Mammary epithelial cell (primary cell): ENCODE measurements at regions not wholly inside any gene's neighbourhood (a gene's known extent, or its start where the extent isn't known, plus 50 kb on each side); places are given as distances from the start of the nearest gene placed in this dataset.

Experiments used
- EZH2 ChIP-seq: IDR thresholded peaks from 2 replicates; pipeline ENCODE4 v1.6.1; 2012; ENCODE audit warnings: low read length, inconsistent platforms, borderline replicate concordance
- TF ChIP-seq, protein P1 (sequence below), 2 donors: IDR thresholded peaks in 1 of 2; conservative IDR thresholded peaks in 1 of 2; 2 replicates each; pipeline ENCODE4 v1.5.1; 2011 to 2012; ENCODE audit warnings: inconsistent platforms in 2 of 2, low read length in 2 of 2, mild to moderate bottlenecking in 2 of 2, control low read depth in 1 of 2, low read depth in 1 of 2; ENCODE audit not compliant: insufficient read depth in 1 of 2; ENCODE audit errors: extremely low read depth in 1 of 2

DNA sequence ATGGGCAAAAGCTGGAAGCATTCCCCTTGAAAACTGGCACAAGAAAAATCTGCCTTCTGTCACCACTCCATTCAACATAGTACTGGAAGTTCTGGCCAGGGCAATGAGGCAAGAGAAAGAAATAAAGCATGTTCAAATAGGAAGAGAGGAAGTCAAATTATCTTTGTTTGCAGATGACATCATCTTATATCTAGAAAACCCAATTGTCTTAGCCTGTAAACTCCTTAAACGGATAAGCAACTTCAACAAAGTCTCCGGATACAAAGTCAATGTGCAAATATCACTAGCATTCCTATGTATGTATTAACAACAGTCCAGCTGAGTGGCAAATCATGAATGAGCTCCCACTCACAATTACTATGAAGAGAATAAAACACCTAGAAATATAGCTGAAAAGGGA is 1579.3 kb downstream of the SUCLG1 start:
- no peak for TF ChIP-seq EZH2
- TF ChIP-seq, protein P1, sequence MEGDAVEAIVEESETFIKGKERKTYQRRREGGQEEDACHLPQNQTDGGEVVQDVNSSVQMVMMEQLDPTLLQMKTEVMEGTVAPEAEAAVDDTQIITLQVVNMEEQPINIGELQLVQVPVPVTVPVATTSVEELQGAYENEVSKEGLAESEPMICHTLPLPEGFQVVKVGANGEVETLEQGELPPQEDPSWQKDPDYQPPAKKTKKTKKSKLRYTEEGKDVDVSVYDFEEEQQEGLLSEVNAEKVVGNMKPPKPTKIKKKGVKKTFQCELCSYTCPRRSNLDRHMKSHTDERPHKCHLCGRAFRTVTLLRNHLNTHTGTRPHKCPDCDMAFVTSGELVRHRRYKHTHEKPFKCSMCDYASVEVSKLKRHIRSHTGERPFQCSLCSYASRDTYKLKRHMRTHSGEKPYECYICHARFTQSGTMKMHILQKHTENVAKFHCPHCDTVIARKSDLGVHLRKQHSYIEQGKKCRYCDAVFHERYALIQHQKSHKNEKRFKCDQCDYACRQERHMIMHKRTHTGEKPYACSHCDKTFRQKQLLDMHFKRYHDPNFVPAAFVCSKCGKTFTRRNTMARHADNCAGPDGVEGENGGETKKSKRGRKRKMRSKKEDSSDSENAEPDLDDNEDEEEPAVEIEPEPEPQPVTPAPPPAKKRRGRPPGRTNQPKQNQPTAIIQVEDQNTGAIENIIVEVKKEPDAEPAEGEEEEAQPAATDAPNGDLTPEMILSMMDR (conservative IDR thresholded peaks at IDR 0.05 in 1 of 2, IDR thresholded peaks at IDR 0.05 in 1 of 2; ENCODE audit: extremely low read depth in 1 of 2, insufficient read depth in 1 of 2, low read depth in 1 of 2, low read length in 2 of 2) = no peak
